ENCODE measurements at regions not wholly inside any gene's neighbourhood (a gene's known extent, or its start where the extent isn't known, plus 50 kb on each side); places are given as distances from the start of the nearest gene placed in this dataset.
A peak's percentile ranks its signal among the peaks of the same experiment; 100 is the strongest.
"Not testable (repeated sequence)": the region's sequence is repeated elsewhere in the genome, so short reads cannot be mapped to it uniquely, and the experiment has no call there.

GRCh38 chr2:111522231-111522768 is 361.7 kb downstream of the ANAPC1 start:
- no peak overlapping the region for H3K4me3 ChIP-seq (ENCODE audit: control insufficient read depth, low read depth, low read length)
- peak; percentile 46 for DNase-seq (ENCODE audit: low read depth)
- no peak for TF ChIP-seq CTCF (IDR thresholded peaks at IDR 0.05; ENCODE audit: control insufficient read depth, insufficient read depth, low read depth, low read length, missing control alignments)

- no peak for TF ChIP-seq CTCF (IDR thresholded peaks at IDR 0.05; ENCODE audit: control insufficient read depth, insufficient read depth, low read depth, low read length, missing control alignments)
- no peak for DNase-seq (ENCODE audit: low read depth)
- no peak overlapping the region for H3K4me3 ChIP-seq (ENCODE audit: control insufficient read depth, low read depth, low read length)
Measured at GRCh38 chr2:111523009-111523408, 361.0 kb downstream of the ANAPC1 start.

DNA sequence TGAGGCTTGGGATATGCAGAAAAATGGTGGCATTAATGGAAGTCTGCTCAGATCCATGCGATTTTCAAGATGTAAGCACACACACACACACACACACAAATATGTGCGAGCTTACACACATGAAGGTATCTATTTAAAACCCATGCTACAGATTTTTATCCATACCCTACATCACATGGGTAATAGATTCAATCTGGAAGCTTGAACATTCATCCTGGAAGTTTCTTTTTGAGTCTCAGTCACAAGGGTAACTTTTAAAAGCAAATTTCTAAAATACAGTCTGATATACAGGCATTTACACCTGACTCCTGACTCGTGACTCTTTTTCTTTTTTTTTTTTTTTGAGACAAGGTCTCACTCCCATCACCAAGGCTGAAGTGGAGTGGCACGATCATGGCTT is 359.0 kb downstream of the ANAPC1 start:
- not testable (repeated sequence) for H3K4me3 ChIP-seq (ENCODE audit: control insufficient read depth, low read depth, low read length); DNase-seq (ENCODE audit: low read depth)

- not testable (repeated sequence) for H3K4me3 ChIP-seq (ENCODE audit: control insufficient read depth, low read depth, low read length); DNase-seq (ENCODE audit: low read depth)
Measured at GRCh38 chr2:111526041-111526639, 357.9 kb downstream of the ANAPC1 start.

DNA sequence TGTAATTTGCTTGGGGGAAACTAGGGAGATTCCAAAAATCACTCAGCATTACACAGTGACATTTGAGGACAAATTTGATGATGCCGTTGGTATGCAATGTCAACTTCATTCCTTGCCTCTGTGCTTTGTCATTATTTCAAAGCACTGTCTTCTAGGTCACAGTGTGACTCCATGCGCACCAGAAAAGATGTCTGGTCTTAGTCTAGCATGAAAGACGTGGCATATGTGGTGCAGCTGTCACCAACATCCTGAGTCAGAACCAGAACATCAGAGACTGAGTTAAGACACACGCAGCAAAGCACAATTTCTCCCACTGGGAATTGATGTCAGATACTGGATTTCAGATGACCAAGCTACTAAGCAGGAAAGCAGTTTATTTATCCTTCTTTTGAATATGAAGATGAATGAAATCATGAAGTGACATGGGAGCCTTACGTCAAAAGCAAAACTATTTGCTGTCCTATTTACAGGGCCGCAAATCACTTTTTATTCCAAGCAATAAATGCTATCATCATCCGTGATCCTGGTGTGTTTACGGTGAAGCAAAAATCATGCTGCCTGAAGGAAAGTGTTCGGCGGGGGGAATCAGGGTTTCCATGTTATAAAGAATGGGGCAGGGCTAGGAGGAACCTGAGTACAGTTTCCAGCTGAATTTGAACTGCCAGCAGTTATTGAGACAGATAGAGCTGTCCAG is 356.1 kb downstream of the ANAPC1 start:
- not testable (repeated sequence) for H3K4me3 ChIP-seq (ENCODE audit: control insufficient read depth, low read depth, low read length); DNase-seq (ENCODE audit: low read depth)

- not testable (repeated sequence) for H3K4me3 ChIP-seq (ENCODE audit: control insufficient read depth, low read depth, low read length); DNase-seq (ENCODE audit: low read depth)
Measured at GRCh38 chr2:111529022-111529421, 355.0 kb downstream of the ANAPC1 start.

DNA sequence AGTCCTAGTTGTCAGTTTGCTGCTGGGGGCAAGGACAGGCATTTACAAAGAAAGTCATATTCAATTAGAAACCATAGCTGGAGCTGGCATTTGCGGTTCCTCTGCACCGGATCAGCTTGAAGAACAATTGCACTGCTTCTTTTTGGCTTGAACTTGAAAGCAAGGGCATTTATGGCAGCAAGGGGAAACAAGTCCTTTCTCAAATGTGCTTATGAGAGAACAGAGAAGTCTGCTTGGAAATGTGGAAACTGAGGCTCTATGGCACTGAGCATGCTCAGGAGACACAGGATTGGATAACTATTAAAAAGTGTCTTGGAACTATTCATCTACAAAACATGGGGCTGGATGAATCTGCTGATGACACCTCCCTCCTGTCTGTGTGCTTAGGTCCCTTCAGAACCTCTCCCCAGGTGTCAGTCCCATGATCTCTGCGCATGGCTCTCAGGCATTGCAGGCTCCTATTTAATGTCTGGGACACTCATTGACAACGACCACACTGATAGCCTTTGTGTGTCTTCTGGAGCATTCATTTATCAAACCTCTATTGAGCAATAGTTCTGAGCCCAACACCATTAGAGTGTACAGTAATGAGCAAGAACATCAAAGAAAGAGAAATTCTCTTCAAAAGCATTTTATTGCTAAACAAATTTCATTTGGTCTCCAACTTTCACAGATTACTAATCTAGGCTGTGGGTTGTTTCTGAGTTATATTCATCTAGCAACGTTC is 353.6 kb downstream of the ANAPC1 start:
- DNase-seq (ENCODE audit: low read depth); H3K4me3 ChIP-seq (ENCODE audit: control insufficient read depth, low read depth, low read length): not testable (repeated sequence)

DNA sequence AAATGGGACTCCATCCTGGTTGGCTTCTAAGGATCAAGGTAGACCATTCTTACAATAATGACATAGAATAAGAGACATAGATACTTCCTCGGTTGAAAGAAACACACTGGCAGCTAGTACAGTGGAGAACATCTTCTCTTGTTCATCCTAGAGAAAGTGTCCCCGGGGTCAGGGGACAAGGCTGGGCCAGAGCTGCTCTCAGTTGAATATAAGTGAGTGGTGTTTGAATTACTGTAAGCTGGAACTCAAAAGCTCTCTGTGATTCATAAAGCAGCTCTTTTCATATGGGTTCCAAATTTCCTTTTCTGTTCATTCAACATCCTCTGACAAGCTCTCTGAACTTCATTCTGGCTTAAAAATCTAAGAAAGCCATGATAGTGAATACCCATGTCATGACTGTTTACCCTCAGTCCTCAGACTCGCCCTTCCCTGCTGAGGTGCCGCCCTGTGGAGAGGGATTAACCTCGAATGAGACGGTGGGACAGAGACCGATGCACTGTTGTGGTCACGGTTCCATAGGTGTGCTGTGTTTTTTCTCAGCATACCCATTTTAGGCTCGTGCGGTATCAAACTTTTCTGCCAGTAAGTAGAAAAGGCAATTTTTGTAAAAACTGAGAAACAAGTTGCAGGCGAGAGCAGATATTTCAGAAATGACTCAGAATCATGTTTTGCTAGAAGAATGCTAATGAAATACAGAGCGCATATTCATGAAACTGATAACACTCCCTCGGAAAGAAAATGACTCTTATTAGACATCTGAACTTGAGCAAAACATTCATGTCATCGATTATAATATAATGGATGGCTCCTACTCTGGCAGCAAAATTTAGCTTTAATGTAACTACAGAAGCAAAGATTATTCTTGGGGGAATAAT is 351.1 kb downstream of the ANAPC1 start:
- DNase-seq (ENCODE audit: low read depth); H3K4me3 ChIP-seq (ENCODE audit: control insufficient read depth, low read depth, low read length): not testable (repeated sequence)

DNA sequence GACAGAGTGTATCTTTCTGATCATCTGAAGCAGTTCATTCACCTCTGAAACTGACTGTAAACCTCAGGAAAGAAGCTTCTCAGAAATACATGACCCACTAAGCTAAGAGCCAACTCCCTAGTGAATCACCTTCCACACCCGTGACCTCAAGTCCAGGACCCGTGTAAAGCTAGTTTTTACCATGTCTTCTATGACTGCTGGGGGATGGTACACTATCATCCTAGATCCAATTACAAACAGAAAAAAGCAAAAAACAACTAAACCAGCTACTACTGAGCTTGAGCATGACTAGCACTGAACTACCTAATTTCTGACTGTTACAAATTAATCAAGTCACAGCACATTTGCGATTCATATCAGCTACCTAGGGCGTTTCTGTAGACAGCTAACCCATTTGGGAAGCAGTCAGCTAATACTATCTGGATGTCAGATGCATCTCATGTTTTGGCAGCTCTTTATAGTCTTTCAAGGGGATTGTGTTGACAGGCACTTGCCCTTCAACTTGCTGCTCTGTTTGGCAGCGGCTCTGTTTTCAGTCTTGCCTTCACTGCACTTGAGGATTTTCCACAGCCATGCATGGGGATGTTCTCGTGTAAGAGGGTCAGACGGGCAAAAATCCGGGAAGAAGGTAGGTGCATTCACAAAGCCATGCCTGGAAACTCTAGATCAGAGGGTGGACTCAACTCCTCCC is 350.3 kb downstream of the ANAPC1 start:
- not testable (repeated sequence) for H3K4me3 ChIP-seq (ENCODE audit: control insufficient read depth, low read depth, low read length); DNase-seq (ENCODE audit: low read depth)

DNA sequence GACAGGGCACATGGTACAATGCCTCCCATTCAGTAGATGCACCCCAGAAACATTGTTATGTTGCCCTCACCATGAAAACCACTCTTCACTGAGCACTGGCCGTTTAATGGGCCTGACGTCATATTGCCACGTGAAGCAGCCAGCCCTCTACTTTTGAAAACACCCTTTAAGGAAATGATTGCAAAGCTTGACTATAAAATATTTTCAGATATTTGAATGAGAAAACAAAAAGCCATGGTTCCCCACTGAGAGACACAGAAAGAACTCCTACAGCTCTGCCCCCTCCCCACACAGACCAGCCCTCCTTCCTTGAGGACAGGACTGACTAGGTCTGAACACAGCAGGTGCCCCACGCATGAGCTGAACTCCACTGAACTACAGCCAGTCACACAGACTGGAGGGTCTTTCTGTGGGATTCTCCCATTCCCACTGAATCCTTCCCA is 349.1 kb downstream of the ANAPC1 start:
- no peak for TF ChIP-seq CTCF (IDR thresholded peaks at IDR 0.05; ENCODE audit: control insufficient read depth, insufficient read depth, low read depth, low read length, missing control alignments)
- H3K4me3 ChIP-seq (ENCODE audit: control insufficient read depth, low read depth, low read length), result no peak overlapping the region
- DNase-seq (ENCODE audit: low read depth), result no peak

Data from AG09309 (cell line).